DMS 273 (cell line): ENCODE measurements at regions not wholly inside any gene's neighbourhood (a gene's known extent, or its start where the extent isn't known, plus 50 kb on each side); places are given as distances from the start of the nearest gene placed in this dataset.
A peak's percentile ranks its signal among the peaks of the same experiment; 100 is the strongest.
"Not testable (repeated sequence)": the region's sequence is repeated elsewhere in the genome, so short reads cannot be mapped to it uniquely, and the experiment has no call there.

Experiments used
- DNase-seq: peaks from one replicate; lab custom pipeline; 2025; ENCODE audit not compliant: unreplicated experiment; lab: John Stamatoyannopoulos, UW

DNA sequence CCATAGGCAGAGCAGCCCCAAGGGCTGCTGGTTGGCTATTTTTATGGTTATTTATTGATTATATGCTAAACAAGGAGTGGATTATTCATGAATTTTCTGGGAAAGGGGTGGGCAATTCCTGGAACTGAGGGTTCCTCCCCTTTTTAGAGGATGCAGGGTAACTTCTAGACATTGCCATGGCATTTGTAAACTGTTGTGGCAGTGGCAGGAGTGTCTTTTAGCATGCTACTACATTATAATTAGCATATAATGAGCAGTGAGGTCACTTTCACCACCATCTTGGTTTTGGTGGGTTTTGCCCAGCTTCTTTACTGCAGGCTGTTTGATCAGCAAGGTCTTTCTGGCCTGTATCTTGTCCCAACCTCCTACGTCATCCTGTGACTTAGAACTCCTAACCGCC lies 112.2 kb downstream of the RHOU start:
- not testable (repeated sequence) for DNase-seq

DNA sequence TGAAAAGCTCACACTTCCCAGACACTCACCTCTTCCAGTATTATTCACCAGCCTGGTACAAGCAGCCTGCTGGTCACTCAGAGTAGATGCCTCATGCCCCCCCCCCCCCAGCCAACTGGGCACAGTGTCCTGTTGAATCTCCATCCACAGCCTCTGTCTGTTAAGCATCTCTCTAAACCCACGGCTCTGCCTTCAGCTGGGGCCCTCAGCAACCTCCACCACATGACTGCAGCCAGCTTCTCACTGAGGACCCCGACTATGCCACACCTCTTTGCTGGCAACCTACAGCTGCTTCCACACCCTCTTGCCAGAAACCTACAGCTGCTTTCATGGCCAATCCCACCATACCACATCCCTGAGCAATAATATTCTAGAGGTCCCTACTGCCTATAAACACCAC lies 113.1 kb downstream of the RHOU start:
- DNase-seq, result no peak

DNA sequence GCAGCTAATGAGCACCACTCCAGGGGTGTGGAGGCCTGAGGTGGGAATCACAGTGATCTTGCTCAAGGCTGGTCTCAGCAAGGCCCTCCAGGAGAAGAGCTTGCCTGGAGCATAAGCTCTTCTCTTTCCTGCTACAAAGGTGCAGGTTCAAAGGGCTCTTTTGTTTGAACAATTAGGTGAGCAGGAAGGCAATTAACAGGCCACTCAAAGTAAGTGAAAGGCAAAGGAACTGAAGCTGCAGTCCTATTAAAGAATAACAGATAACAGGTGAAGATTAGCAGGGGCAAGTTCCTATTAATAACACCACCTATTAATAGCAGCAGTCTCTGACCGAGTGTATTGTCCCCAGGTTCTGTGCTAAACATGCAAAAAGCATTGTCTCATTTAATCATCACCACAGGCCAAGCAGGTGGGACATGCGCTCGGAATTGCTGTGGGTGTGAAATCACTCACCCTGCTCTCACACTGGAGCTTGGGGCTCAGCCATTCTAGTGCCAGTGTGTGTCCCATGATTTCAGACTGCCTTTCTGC lies 113.8 kb downstream of the RHOU start:
- no peak for DNase-seq

DNA sequence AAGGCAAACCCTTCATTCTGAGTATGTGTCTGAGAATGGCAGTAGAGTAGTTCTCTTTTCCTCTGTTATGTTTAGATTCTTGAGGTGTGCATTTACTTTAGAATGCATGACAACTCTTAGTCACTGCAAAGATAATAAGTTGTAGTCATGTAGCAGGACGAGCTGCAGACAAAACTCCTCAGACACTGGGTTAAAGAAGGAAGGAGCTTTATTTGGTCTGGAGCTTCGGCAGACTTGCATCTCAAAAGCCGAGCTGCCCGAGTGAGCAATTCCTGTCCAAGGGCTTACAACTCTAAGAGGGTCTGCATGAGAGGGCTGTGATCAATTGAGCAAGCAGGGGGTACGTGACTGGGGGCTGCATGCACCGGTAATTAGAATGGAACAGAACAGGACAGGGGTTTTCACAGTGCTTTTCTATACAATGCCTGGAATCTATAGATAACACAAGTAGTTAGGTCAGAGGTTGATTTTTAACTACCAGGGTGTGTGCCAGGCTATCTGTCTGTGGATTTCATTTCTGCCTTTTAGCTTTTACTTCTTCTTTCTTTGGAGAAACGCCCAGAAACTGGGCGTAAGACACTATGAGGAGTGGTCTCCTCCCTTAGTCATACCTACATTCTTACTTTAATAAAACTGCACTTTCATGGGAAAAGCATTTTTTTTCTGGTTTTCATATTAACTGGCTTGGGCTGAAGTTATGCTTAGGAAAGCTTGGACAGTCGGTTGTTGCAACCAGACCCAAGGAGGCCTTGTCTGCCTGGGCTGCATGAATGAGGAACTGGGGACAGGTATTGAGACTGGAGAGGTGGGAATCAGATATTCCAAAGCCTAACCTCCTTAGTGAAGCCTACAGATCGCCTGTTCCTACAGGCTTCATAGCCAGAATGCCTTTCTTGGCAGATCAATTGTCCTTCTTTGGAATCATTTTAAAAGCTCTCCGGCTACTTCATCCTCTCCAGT lies 115.1 kb downstream of the RHOU start:
- no peak for DNase-seq

DNA sequence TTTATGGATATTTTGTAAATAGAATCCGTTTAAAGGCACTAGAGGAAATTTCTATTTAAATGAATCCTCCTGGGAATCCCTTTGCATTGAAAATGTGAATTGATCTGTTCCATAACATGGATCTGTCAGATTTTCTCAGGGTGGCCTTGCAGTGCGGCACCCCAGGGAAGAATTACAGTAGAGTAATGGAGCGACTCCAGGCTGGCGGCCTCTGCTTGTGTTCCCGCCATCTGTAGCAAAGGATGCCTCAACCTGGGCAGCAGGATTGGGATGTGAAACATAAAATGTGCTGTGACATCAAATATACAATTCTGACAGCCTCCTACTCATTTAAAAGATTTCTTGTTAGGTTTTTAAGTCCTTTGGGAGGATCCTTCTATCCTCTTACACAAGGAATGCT lies 115.9 kb downstream of the RHOU start:
- DNase-seq, result no peak

DNA sequence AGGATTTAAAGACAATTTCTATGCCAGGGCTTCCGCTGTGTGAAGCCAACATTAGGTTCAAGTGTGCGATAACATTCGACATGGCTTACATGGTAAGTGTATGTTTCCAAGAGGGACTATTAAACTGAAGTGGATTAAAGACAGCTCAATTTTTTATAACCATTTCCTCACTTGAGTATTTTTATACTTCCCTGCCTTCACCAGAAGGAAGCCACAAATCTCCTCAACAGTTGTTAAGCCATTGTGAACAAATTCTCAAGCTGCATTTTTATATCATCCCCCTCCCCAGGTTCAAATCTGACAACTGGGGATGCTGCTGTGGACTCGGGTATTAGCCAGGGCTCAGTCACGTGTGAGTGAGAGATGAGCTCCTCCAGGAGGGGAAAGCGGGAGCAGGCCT lies 116.3 kb downstream of the RHOU start:
- DNase-seq, result no peak

DNA sequence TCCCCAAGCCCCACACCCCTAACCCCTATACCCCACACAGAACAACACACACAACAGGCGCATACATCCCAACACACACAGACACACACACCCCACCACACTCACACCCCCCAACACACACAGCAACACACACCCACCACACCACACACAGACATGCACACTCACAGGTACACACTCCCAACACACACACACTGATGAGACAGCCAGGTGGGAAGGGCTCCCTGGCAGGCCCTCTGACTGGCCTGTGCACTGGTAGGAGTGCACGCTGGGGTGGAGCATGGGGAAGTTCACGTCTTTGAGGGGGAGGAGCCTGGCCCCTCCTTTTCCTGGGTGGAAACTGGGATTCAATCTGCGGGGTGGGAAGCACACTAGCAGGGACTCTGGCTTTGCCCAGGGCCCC lies 116.7 kb downstream of the RHOU start:
- DNase-seq, result no peak

DNA sequence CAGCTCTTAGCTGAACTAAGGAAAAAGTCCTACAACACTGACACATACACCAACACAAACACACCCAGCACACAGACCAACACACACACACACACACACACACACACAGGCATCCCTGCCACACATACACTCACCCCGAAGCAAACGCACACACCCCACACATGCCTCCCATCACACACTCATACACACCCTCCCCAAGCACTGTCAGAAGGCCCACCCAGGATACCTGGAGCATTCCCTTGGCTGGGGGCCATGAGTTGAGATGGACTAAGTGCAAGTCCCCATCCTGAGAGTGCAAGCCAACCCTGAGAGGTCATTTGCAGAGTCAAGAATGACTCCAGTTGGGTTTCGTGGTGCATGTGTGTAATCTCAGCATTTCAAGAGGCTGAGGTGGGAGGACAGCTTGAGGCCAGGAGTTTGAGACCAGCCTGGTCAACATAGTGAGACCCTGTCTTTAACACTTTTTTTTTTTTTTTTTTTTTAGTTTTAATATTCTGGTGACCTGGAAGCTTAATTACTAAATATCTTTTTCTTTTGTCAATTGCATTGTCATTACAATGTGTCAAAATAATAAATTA lies 117.3 kb downstream of the RHOU start:
- DNase-seq, result no peak

DNA sequence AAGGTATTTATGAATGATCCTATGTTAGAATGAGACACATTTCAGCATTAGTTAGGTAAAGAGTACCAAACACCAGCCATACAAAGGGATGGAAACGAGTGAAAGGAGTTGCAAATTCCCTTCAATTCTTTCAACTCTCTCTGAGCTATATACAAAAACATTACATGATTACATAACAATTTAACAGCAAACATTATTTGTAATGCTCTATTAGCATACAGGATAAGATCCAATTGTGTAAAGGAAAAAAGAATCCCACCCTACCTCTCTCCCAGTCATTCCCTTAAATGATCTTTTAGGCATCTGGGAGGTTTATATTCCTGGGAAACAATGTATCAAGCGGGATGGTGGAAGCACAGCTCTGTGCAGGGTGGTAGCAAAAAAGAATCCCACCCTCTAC lies 117.9 kb downstream of the RHOU start:
- no peak for DNase-seq

DNA sequence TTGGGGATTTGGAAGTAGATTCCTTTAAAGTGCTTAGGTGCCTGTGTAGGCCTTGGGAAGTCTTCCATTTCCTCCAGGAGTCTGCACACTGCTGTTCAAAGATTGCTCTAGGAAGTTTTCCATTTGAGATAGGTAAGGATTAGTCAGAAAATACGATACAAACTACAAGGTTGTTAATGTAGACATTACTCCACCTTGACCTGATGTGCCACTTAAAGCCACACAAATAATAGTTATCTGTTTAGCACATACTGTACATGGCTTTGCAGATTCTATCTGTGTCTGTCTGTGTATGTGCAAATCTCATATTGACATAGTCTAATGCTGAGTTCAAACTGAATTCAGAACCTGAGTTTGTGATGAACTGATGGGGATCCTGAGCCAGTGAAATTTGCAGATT lies 118.4 kb downstream of the RHOU start:
- no peak for DNase-seq

DNA sequence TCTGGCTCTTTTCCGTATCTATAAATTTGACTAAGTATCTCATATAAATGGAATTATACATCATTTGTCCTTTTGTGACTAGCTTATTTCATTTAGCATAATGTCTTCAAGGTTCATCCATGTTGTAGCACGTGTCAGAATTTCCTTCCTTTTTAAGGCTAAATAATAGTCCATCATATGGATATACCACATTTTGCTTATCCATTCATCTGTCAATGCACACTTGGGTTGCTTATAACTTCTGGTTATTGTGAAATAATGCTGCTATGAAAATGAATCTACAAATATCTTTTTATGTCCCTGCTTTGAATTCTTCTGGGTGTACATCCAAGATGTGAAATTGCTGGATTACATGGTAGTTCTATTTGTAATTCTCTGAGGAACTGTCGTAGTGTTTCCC lies 119.6 kb downstream of the RHOU start:
- no peak for DNase-seq

DNA sequence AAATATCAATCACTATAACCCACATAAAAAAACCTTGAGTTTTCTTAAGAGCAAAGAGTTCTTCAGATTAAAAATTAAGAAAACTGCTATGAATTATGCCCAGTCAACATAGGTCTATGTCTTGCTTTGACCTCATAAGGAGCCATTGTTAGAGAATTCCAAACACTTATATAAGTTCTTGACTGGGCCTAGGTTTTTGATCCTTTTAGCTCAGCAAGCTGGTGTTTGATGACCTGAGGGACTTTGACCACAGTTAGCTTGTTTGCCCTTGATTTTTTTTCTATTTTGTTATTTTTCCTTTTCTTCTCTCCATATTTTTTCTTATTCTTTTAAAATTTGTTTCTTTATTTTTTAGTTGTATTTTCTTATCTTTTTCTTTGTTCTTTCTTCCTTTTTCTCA lies 122.3 kb downstream of the RHOU start:
- DNase-seq, result no peak

DNA sequence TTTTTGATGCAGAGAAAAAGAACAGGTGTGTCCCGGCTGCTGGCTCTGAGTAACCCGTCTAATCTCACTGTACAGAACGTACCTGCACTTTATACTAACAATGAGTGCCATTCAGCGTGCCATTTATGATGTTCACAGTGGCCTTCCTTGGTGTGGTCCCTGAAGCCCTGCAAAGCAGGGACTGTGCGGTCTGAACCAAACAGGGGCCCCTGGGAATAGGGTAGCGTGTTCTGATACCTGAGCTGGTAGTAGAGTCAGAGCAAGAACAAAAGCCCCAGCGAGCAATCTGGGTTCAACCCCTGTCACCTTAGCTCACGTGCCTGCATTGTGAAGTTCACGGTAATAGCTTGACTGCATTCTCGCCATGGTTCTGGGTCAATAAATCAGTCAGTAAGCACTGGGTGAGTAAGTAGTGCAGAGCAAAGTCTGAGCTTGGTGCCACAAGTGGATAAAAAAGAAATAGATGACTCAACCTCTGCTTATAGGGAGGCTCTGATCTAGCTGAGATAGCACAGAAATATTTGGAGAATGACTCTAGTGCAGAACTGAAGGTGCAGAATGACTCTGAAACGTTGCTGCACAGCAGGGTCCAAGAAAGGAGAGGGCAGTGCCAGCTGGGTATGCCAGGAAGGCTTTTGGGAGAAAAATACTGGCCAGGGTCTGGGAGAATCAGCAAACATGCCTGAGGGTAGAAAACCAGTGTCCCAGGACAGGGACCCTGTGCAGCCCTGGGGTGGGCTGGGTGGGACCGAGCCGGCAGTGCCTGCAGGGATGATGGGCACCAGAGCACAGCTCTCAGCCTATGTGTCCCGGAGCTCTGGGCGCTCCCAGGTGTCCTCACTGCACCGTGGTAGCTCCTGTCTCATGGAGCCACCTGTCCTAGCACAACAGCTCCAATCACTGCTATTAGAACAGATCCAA lies 125.9 kb downstream of the RHOU start:
- no peak for DNase-seq

DNA sequence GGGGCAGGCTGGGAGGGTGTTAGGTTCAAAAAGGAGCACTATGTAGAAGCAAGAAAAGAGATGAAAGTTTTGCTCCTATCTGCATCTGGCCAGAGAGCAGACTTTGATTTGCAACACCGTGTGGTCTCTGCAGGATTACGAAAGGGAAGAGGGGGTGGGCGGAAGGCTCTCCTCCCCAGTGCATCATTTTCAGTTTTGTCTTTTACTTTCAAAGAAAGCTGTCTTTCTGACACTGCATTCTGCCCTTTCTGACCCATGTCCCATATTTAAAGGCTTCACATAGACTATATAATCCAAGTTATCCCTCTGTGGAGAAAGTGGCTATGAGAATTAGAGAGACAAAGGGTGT lies 126.5 kb downstream of the RHOU start:
- no peak for DNase-seq

DNA sequence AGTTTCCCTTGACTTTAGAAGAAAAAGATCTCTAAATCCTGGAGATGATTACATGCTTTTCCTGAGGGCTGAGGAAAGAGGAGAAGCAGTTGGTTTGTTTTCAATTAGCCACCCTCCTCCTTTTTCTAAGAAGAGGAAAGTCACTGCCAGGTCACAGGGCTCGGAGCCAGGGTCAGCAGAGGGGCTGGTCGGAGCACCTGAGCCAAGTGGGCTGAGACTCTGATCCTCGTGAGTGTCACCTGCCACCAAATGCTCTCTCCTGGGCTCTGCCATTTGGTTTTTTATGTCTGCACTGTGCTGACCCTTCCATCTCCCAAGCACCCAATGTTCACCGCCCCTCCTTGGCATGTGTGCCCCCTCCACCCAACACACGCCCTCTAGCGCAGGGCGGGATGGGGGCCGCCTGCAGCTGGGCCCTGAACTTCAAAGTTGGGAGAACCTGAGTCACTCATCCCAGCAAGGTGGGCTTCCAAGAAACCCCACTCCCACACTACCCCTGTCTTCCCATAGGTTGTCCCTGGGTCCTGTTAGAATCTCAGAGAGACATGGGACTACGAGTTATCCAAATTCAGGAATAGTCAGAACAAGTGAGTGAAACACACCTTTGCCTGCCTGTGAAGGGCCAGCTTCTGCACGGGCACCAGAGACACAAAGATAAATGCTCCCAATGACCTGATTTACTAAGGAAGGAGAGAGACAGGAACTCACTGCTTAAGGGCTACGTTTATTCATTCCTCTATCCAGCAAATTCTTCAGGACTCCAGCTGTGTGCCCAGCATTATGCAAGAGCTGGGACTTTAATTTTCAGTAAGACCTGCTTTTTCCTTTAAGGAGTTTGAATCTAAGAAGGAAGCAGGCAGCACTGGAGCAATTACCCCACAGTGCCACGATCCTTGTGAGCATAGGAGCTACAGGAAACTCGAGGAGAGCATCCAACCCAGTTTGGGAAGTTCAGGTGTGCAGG lies 127.5 kb downstream of the RHOU start:
- no peak for DNase-seq

DNA sequence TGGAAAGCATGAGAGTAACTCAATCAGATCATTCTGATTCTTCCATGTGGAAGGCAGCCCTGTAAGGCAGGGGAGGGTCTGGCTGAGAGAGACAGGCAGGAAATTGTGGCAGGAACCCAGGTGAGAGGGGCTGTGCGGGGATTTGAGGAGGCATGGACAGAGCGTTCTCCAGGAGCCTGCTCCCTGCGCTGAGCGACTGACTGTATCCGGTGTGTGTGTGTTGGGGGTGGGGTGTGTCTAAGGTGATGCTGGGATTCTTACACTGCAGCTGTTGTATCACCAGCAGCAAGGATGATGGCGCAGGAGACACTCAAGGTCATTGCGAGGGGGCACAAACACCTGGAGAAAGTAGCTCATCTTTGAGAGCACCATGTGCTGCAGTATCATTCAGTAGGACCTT lies 128.5 kb downstream of the RHOU start:
- no peak for DNase-seq

DNA sequence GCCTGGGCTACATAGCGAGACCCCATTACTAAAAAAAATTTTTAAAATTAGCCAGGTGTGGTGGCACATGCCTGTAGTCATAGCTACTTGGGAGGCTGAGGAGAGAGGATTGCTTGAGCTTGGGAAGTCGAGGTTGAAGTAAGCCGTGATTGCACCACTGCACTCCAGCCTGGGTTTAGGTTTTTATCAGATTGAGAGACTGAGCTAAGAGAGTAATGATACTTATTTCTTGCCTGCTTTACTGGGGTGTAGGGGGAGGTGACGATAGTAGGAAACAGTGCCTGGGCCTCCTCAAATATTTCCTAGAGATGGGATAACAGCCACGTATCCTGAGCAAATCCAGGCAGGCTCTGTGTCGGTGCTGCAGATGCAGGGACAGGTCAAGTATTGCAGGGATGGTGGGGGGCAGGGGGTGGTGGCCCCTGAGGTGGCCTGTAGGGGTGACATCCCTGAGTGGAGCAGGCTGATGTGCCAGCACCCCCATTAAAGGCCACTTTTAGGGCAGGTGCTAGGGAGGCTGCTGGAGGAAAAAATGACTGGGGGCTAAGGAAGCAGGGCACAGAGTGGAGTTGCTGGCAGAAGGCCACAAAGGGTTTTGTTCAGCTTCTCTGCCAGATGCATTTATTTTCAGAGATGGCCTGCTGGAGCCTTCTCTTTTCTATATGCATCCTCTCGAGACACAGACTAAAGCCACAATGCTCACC lies 130.5 kb downstream of the RHOU start:
- DNase-seq, result peak; percentile 54

DNA sequence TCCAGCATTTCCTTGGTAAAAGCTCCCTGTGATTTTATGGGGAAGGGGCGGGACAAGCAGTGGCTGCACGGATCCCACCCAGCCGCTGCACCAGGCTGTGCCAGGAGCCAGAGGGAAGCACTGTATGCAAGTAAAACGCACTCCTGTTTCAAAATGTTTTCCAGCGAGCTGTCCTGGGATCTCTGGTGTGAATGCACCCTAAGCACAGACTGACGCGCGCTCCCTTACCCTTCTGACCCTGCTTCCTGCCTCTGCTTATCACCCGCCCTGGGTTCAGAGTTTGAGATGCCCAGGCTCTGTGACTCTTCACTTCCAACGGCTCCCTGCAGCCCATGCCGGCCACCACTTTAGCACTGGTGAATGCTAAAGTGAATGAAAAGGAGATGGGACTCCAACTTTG lies 131.2 kb downstream of the RHOU start:
- peak; percentile 25 for DNase-seq

DNA sequence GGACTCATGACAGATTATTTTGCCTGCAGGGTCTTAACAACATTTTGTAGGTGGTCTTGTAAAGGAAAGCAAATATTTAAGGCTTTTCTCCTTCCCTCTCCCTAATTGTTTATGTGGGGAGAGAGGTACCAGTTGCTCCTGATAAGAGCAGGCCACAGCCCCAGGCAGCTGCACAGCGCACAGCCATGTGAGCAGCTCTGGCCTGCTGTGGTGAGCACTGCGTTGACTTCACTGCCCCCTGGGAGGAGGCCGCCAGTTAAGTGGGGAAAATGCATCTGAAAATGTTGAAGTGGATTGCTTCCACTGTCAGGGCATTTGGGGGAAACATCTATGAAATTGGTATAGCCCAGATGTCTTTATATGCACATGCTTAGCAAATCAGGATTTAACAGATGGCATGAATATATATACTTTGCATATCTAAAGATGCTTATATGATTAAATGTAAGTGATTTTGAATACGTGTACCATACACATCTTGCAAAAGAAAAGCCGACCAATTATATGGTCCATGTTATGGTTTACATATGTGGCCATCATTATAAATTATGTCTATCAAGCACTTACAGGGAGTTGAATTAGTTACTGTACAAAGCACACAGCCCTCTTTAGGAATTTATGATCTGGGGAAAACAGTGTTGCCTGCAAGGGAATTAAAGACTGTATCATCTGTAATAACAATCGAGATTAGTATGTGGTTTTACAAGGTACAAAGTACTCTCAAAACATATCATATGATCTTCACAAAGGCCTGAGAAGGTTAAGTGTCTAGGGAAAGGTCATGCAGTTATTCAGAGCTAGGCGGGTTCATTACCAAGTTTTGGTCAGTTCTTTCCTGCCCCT lies 132.1 kb downstream of the RHOU start:
- peak; percentile 73 for DNase-seq
